ENCODE measurements at regions not wholly inside any gene's neighbourhood (a gene's known extent, or its start where the extent isn't known, plus 50 kb on each side); places are given as distances from the start of the nearest gene placed in this dataset.

GRCh38 chr4:136573460-136573859 is 958.8 kb downstream of the PCDH18 start:
- H3K9me3 ChIP-seq (replicated peaks in 1 of 2; ENCODE audit: control insufficient read depth in 1 of 2, insufficient read depth in 1 of 2, low read length in 2 of 2): no peaks in the 10 kb centered on the region
- H3K4me3 ChIP-seq (replicated peaks in 1 of 3; ENCODE audit: low read depth in 2 of 3, low read length in 3 of 3): no peak overlapping the region
- H3K4me2 ChIP-seq (replicated peaks; ENCODE audit: extremely low read depth, low read length, poor library complexity, severe bottlenecking): no peak overlapping the region
- DNase-seq: no peak
- TF ChIP-seq CTCF (IDR thresholded peaks at IDR 0.05): no peak
- WGBS (ENCODE audit: insufficient coverage): 75% methylated on average over 1 of the region's 4 CpGs
- H3K79me2 ChIP-seq (ENCODE audit: insufficient read depth, low read length): no peaks in the 10 kb centered on the region
- H3K4me3 Mint-ChIP-seq: no peak overlapping the region
- no peaks in the 10 kb centered on the region for H3K36me3 Mint-ChIP-seq
- no peak overlapping the region for H2AFZ ChIP-seq (ENCODE audit: insufficient read depth, low read depth, low read length, poor library complexity, severe bottlenecking)
- peaks cover 0 to 2% (median 0%) of the 10 kb centered on the region in 3 donors for H3K27me3 Mint-ChIP-seq (ENCODE audit: low read depth in 3 of 3)
- no peaks in the 10 kb centered on the region for H3K36me3 ChIP-seq (replicated peaks in 1 of 2; ENCODE audit: control insufficient read depth in 1 of 2, insufficient read depth in 2 of 2, low read length in 2 of 2)
- no peak overlapping the region for H3K9ac ChIP-seq (ENCODE audit: insufficient read depth, low read length, poor library complexity, severe bottlenecking)
- intact Hi-C loops (cut with micrococcal nuclease): no loop called here
- H3K9me3 Mint-ChIP-seq: peaks cover 0 to 1% (median 0%) of the 10 kb centered on the region in 7 donors
- no peaks in the 10 kb centered on the region for H3K4me1 Mint-ChIP-seq
- H3K27ac ChIP-seq (ENCODE audit: low read depth in 1 of 2, low read length in 2 of 2): no peak overlapping the region
- no peaks in the 10 kb centered on the region for H3K27me3 ChIP-seq (ENCODE audit: control insufficient read depth in 2 of 2, insufficient read depth in 2 of 2, low read length in 2 of 2)
- no peaks in the 10 kb centered on the region for H3K4me1 ChIP-seq (ENCODE audit: control insufficient read depth in 1 of 2, insufficient read depth in 2 of 2, low read length in 2 of 2)
- no peaks in the 10 kb centered on the region for H4K20me1 ChIP-seq (ENCODE audit: insufficient read depth, low read length)
- H3K27ac Mint-ChIP-seq: no peak overlapping the region

GRCh38 chr4:136571315-136571714 is 961.0 kb downstream of the PCDH18 start:
- Histone ChIP-seq H2AFZ (ENCODE audit: insufficient read depth, low read depth, low read length, poor library complexity, severe bottlenecking) (no peak overlapping the region), H3K4me2 (replicated peaks; ENCODE audit: extremely low read depth, low read length, poor library complexity, severe bottlenecking) (no peak overlapping the region)
- DNase-seq: no peak

More at GRCh38 chr4:136571315-136571714, 961.0 kb downstream of the PCDH18 start:
- Histone ChIP-seq H4K20me1 (ENCODE audit: insufficient read depth, low read length) (no peaks in the 10 kb centered on the region), H3K79me2 (ENCODE audit: insufficient read depth, low read length) (no peaks in the 10 kb centered on the region), H3K27me3 (ENCODE audit: control insufficient read depth in 2 of 2, insufficient read depth in 2 of 2, low read length in 2 of 2) (no peaks in the 10 kb centered on the region), H3K4me1 (ENCODE audit: control insufficient read depth in 1 of 2, insufficient read depth in 2 of 2, low read length in 2 of 2) (no peaks in the 10 kb centered on the region), H3K9me3 (replicated peaks in 1 of 2; ENCODE audit: control insufficient read depth in 1 of 2, insufficient read depth in 1 of 2, low read length in 2 of 2) (no peaks in the 10 kb centered on the region), H3K9ac (ENCODE audit: insufficient read depth, low read length, poor library complexity, severe bottlenecking) (no peak overlapping the region), H3K36me3 (replicated peaks in 1 of 2; ENCODE audit: control insufficient read depth in 1 of 2, insufficient read depth in 2 of 2, low read length in 2 of 2) (no peaks in the 10 kb centered on the region), H3K4me3 (replicated peaks in 1 of 3; ENCODE audit: low read depth in 2 of 3, low read length in 3 of 3) (no peak overlapping the region), H3K27ac (ENCODE audit: low read depth in 1 of 2, low read length in 2 of 2) (no peak overlapping the region)
- intact Hi-C loops (cut with micrococcal nuclease): no loop called here
- peaks cover 0 to 1% (median 0%) of the 10 kb centered on the region in 7 donors for H3K9me3 Mint-ChIP-seq
- no peaks in the 10 kb centered on the region for H3K36me3 Mint-ChIP-seq
- H3K27me3 Mint-ChIP-seq (ENCODE audit: low read depth in 3 of 3): peaks cover 0 to 3% (median 0%) of the 10 kb centered on the region in 3 donors
- no peak for TF ChIP-seq CTCF (IDR thresholded peaks at IDR 0.05)
- WGBS (ENCODE audit: insufficient coverage): no CpG with 5 or more reads among the region's 3 CpGs
- H3K4me3 Mint-ChIP-seq: no peak overlapping the region
- H3K4me1 Mint-ChIP-seq: no peaks in the 10 kb centered on the region
- H3K27ac Mint-ChIP-seq: no peak overlapping the region
